ENCODE measurements at regions not wholly inside any gene's neighbourhood (a gene's known extent, or its start where the extent isn't known, plus 50 kb on each side); places are given as distances from the start of the nearest gene placed in this dataset.

GRCh38 chr15:70306582-70306981, 208.9 kb upstream of the TLE3 start:
- DNase-seq (ENCODE audit: low read depth, low spot score), result no peak

GRCh38 chr15:70306081-70306480, 208.4 kb upstream of the TLE3 start:
- DNase-seq (ENCODE audit: low read depth, low spot score), result no peak

- no peak for DNase-seq (ENCODE audit: low read depth, low spot score)
These were observed 206.3 kb upstream of the TLE3 start for GRCh38 chr15:70303981-70304380.

GRCh38 chr15:70302360-70302759, 204.6 kb upstream of the TLE3 start:
- no peak for DNase-seq (ENCODE audit: low read depth, low spot score)

- no peak for DNase-seq (ENCODE audit: low read depth, low spot score)
These were observed 203.7 kb upstream of the TLE3 start for GRCh38 chr15:70301396-70301795.

- DNase-seq (ENCODE audit: low read depth, low spot score), result no peak
These were observed 202.5 kb upstream of the TLE3 start for GRCh38 chr15:70299931-70300869.

- DNase-seq (ENCODE audit: low read depth, low spot score), result no peak
These were observed 199.8 kb upstream of the TLE3 start for GRCh38 chr15:70297465-70298058.

GRCh38 chr15:70294731-70295305, 197.1 kb upstream of the TLE3 start:
- DNase-seq (ENCODE audit: low read depth, low spot score), result no peak

GRCh38 chr15:70293591-70294470, 196.1 kb upstream of the TLE3 start:
- no peak for DNase-seq (ENCODE audit: low read depth, low spot score)

- no peak for DNase-seq (ENCODE audit: low read depth, low spot score)
These were observed 195.4 kb upstream of the TLE3 start for GRCh38 chr15:70293138-70293537.

GRCh38 chr15:70292076-70292760, 194.5 kb upstream of the TLE3 start:
- DNase-seq (ENCODE audit: low read depth, low spot score), result no peak

GRCh38 chr15:70291305-70292075, 193.8 kb upstream of the TLE3 start:
- DNase-seq (ENCODE audit: low read depth, low spot score), result no peak

GRCh38 chr15:70290708-70291107, 193.0 kb upstream of the TLE3 start:
- no peak for DNase-seq (ENCODE audit: low read depth, low spot score)

- no peak for DNase-seq (ENCODE audit: low read depth, low spot score)
These were observed 191.7 kb upstream of the TLE3 start for GRCh38 chr15:70289191-70289955.

GRCh38 chr15:70286113-70286806, 188.5 kb upstream of the TLE3 start:
- no peak for DNase-seq (ENCODE audit: low read depth, low spot score)

GRCh38 chr15:70284438-70285214, 186.9 kb upstream of the TLE3 start:
- DNase-seq (ENCODE audit: low read depth, low spot score), result no peak

GRCh38 chr15:70283511-70283910, 185.8 kb upstream of the TLE3 start:
- DNase-seq (ENCODE audit: low read depth, low spot score), result no peak

GRCh38 chr15:70281811-70282307, 184.1 kb upstream of the TLE3 start:
- no peak for DNase-seq (ENCODE audit: low read depth, low spot score)

Measured in iPS DF 19.7 (cell line).